ENCODE measurements at regions not wholly inside any gene's neighbourhood (a gene's known extent, or its start where the extent isn't known, plus 50 kb on each side); places are given as distances from the start of the nearest gene placed in this dataset.

GRCh38 chr1:96931136-96931535, 209.6 kb downstream of the PTBP2 start:
- no peak for DNase-seq (ENCODE audit: low spot score)
- no peak for TF ChIP-seq CTCF (IDR thresholded peaks at IDR 0.05)
- Histone ChIP-seq H3K27ac (no peak overlapping the region), H3K4me3 (no peak overlapping the region)

- TF ChIP-seq CTCF (IDR thresholded peaks at IDR 0.05): no peak
- no peak for DNase-seq (ENCODE audit: low spot score)
- no peak overlapping the region for H3K4me3 ChIP-seq
- H3K27ac ChIP-seq: no peak overlapping the region
Observed at GRCh38 chr1:96934282-96934681, 212.7 kb downstream of the PTBP2 start.

- TF ChIP-seq CTCF (IDR thresholded peaks at IDR 0.05): no peak
- no peak for DNase-seq (ENCODE audit: low spot score)
- Histone ChIP-seq H3K4me3 (no peak overlapping the region), H3K27ac (no peak overlapping the region)
Observed at GRCh38 chr1:96944432-96945092, 223.0 kb downstream of the PTBP2 start.

- TF ChIP-seq CTCF (IDR thresholded peaks at IDR 0.05): no peak
- Histone ChIP-seq H3K4me3 (no peak overlapping the region), H3K27ac (no peak overlapping the region)
- DNase-seq (ENCODE audit: low spot score): no peak
Observed at GRCh38 chr1:96945509-96946084, 224.0 kb downstream of the PTBP2 start.

GRCh38 chr1:96955307-96956012, 233.9 kb downstream of the PTBP2 start:
- Histone ChIP-seq H3K27ac (no peak overlapping the region), H3K4me3 (no peak overlapping the region)
- TF ChIP-seq CTCF (IDR thresholded peaks at IDR 0.05): no peak
- DNase-seq (ENCODE audit: low spot score): no peak

GRCh38 chr1:96962216-96962615, 240.6 kb downstream of the PTBP2 start:
- TF ChIP-seq CTCF (IDR thresholded peaks at IDR 0.05): no peak
- Histone ChIP-seq H3K27ac (no peak overlapping the region), H3K4me3 (no peak overlapping the region)
- DNase-seq (ENCODE audit: low spot score): no peak

Measured in coronary artery (tissue), 2 donors.